Activated T-cell treated with anti-CD3 and anti-CD28 coated beads, Interleukin-2, amount 50 U/mL, for 1 hour (primary cell): ENCODE measurements at regions not wholly inside any gene's neighbourhood (a gene's known extent, or its start where the extent isn't known, plus 50 kb on each side); places are given as distances from the start of the nearest gene placed in this dataset.

ENCODE experiments used
- DNase-seq: peaks from one replicate; pipeline ENCODE4 v3.0.0-alpha.2; 2020

GRCh38 chr9:16245756-16246440, 624.6 kb downstream of the BNC2 start:
- DNase-seq: no peak

DNA sequence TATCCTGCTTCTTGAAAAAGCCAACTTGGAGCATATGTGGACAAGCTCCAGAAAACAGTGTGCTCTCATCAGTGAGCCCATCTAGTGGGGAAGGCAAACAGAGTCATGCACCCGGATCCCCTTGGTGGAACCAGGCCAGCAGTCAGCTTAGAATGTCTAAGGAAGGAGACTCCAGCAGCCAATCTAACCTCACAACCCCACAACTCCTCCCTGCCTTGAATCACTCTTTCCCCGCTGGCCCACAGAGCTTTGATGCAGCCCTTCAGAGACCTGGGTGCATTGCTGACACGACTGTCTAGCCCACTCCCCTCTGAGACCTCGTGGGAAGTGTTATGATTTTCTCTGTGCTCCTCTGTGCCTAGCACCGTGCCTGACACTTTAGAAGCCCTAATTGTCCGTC, 623.7 kb downstream of the BNC2 start:
- DNase-seq: no peak

- no peak for DNase-seq
These were observed 623.1 kb downstream of the BNC2 start for GRCh38 chr9:16247188-16247875.

DNA sequence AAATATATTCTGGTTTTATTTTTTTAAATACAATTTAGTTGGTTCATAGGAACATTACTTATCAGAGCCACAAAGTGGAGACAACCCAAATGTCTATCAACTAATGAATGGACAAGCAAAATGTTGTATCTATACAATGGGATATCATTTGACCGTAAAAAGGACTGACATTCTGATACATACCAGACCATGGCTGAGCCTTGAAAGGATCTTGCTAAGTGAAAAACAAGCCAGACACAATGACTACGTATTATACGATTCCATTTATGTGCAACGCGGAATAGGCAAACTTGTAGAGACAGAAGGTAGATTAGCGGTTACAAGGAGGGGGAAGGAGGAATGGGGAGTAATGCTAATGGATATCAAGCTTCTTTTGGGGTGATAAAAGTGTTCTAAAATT, 621.6 kb downstream of the BNC2 start:
- no peak for DNase-seq

GRCh38 chr9:16252616-16253015, 617.9 kb downstream of the BNC2 start:
- DNase-seq: no peak

GRCh38 chr9:16254674-16255073, 615.8 kb downstream of the BNC2 start:
- DNase-seq: no peak

DNA sequence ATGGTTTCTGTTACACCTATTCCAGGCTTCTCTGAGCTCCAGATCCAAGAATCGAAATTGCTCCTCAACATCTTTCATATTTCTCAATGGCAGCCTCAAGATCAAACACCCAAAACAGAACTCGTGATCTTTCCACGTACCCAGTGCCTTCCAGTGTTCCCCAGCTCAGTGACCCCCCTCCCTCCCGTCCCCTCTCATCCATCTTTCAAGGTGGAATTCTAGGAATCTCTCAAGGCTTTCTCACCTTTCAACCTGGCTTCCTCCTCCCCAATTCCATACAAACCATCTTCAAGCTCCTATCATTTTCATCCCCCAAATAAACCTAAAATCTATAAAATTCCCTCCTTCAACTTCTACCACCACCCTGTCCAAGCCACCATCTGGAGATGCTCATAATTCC, 615.3 kb downstream of the BNC2 start:
- DNase-seq: no peak

DNA sequence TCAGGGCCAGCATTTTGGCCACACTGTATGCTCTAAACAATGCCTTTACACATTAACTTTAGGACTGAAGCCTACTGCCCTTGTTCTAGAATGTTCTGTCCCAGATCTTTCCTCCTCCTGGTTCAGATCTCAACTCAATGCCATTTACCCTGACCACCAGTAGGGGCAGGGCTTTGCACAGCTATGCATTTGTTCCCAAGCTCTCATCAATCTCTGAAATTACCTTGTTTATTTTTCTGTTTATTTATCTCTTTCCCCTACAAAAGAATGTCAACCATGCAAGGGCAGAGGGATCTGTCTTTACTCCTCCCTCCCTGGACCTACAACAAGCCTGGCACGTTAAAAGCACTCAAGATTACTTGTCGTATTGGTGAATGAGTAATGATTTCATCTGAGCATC, 612.9 kb downstream of the BNC2 start:
- DNase-seq: no peak

GRCh38 chr9:16258191-16258590, 612.3 kb downstream of the BNC2 start:
- DNase-seq: no peak

DNA sequence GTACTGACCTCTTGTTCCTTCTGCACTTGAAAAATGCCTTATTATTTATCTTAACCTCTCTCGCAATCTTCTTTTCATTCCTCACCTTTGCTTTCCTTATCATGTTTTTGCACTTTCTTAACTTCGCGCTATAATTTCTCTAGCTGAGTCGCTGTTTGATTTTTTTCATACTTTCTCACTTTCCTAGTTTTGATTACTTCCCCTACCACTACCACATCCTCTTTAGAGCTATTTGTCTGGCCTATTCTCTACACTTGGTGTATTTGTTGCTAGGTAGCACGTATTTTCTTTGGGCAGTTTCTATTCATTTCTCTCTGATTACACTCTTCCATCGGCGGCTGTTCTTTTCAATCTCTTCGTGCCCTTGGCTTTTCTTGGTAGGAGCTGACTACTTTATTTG, 611.8 kb downstream of the BNC2 start:
- no peak for DNase-seq

GRCh38 chr9:16262477-16263261, 607.8 kb downstream of the BNC2 start:
- no peak for DNase-seq

DNA sequence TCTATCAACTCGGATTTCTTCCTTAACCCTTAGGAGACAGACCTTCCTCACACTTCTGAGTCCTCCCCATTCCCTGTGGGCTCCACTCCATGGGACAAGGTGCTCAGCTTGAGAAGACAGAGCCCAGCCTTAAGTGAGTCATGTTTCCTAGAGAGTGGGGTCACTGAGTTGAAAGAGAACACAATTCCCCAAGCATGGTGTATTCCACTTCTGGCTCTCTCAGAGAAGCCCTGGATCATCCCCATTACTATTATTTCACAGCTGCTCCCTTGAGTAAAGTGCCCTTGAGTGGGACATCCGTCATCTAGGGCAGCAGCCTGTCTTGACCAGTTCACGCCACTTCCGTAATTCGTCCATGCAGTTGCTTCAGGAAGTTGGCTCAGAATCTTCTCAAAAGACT, 604.8 kb downstream of the BNC2 start:
- no peak for DNase-seq

DNA sequence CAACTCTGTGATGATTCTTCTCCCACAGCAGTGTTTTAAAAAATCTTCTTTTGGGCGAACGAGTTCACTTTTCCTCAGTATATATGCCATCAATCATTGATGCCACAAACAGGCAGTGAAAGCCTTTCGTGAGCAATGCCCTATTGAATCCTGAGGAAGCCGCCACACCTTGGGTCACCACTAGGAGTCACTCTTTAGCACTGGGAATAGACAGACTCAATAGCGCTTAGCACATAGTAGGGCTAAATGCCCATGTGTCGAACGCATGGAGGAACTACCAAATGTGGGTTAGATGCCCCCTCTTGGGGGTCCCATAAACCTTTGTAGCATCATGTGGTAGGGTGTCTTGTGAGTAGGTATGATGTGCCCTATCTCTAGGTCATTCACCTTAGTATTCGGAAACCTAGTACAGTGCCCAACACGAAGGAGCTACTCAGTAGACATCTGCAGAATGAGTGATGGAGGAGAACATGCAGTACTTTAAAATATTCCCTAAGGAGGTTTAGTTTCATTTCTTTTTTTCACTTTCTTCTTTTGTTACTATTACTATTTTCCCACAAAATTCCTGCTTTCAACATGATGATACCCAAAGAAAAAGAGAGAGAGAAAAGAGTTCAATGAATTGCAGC, 603.7 kb downstream of the BNC2 start:
- no peak for DNase-seq

DNA sequence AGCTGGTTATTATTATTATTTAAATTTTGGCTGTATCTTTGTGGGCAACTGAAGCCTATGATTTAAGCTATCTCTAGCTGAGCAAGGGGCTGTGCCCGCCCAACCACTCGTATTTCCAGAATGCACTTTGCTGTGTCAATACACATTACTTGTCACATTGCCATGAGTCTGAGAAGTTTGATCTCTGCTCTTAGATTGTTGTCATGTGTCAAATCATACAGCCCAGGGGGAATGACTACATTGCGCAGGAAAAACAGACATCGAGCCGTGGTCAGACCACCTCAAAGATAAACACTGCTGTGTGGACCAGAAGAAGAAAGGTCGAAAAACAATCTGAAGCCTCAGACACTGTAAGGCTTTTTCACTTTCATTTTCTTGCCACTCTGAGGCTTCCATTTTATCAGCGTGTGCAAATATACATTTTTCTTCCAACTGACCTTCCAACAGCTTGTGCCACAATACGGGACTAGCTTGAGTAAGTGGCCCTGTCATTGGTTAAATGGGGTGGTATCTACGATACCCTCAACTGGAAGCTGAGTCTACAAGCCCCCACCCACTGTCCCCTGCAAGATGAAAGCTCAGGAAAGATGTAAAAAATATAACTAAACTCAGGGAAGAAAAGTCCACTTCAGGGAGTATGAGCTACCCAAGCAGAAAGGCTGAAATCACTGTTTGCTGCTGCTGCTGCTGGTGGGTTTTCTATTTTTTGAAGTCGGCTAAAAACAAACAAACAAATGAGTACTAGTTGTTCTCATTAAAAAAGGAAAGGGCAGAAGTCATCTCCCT, 603.0 kb downstream of the BNC2 start:
- DNase-seq: no peak

GRCh38 chr9:16268067-16268881, 602.2 kb downstream of the BNC2 start:
- DNase-seq: no peak

DNA sequence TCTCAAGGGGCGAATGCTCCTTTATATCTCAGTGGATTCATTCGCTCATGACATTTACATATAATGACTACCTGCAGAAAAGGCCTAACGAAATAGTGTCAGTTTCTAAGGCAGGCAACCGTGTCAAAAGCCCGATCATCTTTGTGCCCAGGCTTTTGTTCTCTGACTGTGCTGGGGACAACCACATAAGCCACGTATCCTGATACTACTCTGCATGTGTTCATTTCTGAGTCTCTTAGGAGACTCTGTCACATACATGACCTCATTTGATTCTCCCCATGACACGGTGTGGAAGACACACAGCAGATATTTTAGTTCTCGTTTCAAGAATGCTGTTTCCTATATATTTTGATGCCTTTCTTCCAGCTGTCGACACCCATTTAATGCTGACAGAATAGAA, 598.5 kb downstream of the BNC2 start:
- no peak for DNase-seq

- DNase-seq: no peak
These were observed 597.7 kb downstream of the BNC2 start for GRCh38 chr9:16272776-16273175.

DNA sequence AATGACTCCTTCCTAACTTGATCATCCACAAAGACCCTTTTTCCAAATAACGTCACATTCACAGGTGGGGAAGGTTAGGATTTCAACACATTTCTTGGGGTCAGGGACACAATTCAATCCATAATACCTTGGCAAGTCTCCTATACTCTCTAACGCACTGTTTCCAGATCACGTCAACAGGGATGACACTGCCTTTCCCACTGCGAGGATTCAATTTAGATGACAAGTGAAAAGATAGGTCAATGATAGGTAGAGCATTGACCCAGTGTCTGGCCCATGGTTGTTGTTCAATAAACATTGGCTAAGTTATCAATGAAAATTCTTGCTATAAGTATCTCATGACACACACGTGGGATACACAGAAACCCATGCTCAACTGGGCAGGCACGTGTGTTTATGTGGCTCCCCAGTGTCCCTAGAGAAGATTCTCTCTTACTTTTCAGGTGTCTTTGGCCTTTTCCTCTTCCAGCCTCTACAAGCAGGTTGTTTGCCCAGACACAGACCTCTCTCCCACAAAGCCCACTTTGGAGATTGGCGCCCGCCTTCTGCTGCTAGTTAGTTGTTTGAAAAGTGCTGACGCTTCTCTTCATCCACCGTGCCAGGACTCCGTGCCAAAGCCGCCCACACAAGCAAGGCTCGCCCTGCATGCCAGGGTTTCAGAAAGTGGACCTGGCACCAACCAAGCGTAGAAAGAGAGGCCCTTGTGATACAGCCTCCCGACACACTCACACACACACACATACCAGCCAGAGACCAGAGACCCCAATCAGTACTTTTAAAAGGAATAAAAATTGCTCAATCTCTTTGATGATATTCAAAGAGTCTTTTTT, 594.5 kb downstream of the BNC2 start:
- DNase-seq: no peak

- no peak for DNase-seq
These were observed 593.6 kb downstream of the BNC2 start for GRCh38 chr9:16276866-16277265.

DNA sequence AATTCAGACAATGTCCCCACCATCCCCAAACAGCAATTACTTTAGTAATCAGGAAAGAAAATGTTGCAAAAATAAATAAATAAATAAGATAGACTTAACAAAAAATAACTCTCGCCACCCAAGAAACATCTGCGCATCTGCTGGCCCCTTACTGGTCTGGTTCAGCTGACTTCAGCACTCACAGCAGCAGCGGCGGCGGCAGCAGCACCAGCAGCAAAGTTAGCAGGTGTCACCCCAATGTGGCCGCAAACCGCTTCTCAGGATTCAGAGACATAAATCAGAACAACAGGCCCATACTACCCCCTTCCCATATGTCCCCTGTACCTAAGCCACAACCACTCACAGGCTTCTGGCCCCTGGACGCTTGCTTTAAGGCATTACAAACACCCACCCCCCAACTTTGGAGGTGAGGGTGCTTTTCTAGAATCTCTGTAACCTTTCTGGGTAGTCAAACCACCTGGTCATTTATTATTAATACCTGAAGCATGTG, 593.0 kb downstream of the BNC2 start:
- no peak for DNase-seq
